Umbilical cord (tissue), 1 donor: ENCODE measurements at regions not wholly inside any gene's neighbourhood (a gene's known extent, or its start where the extent isn't known, plus 50 kb on each side); places are given as distances from the start of the nearest gene placed in this dataset.
"Not testable (repeated sequence)": the region's sequence is repeated elsewhere in the genome, so short reads cannot be mapped to it uniquely, and the experiment has no call there.

Experiments
- DNase-seq: peaks from one replicate; pipeline ENCODE4 v3.0.0-alpha.2; 2015; ENCODE audit warnings: low spot score

DNA sequence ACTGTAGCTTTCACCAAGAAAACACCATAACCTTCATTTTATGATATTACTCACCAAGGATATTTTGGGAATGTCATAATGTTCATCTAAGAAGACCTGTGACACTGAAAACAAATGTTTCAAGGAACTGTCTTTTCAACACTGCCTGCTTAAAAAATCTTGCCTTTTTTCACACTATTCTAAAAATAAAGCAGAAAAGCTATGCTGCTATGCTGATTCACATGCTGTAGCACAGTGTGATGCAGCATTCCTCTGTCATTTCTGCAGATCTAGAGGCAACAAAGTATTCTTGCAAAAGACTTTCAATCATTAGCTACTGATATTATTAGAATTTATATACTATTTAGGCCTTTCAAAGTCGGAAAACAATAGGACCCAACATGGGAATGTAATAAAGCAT lies 525.7 kb downstream of the UQCRFS1 start:
- no peak for DNase-seq

DNA sequence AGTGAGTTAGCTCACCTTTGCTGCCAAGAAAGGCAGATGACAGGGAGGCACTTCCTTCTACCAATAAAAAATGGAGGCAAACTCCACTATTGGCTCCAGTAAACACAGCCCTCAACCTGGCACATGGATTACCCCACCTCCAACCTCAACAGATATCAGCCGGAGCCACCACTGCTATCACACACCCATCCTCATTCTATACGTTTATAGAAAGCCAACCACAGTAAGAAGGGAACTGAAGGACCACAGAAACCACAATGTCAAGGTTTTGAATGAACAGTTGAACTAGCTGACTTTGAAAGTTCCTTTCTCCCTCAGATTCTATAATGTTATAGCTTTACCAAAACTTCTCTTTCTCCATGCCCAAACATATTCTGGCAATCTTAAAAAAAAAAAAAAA lies 526.2 kb downstream of the UQCRFS1 start:
- no peak for DNase-seq

DNA sequence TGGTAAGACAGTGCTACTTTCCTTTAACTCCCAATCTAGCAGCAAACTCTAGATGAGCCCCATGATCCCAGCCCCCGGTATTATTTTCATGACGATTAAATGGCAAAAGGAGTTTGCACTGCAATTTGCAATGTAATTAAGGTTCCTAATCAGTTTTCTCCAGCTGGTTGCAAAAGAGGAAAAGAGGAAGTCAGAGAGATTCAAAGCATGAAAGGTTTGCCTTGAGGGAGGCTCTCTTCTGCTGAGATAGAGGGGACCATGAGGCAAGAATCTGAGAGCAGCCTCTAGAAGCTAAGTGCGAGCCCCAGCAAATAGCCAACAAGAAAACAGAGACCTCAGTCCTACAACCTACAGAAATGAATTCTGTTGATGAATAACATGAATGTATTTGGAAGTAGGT lies 527.1 kb downstream of the UQCRFS1 start:
- no peak for DNase-seq

DNA sequence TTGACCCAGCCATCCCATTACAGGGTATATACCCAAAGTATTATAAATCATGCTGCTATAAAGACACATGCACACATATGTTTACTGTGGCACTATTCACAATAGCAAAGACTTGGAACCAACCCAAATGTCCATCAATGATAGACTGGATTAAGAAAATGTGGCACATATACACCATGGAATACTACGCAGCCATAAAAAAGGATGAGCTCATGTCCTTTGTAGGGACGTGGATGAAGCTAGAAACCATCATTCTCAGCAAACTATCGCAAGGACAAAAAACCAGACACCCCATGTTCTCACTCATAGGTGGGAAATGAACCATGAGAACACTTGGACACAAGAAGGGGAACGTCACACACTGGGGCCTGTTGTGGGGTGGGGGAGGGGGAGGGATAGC lies 527.9 kb downstream of the UQCRFS1 start:
- DNase-seq: not testable (repeated sequence)

DNA sequence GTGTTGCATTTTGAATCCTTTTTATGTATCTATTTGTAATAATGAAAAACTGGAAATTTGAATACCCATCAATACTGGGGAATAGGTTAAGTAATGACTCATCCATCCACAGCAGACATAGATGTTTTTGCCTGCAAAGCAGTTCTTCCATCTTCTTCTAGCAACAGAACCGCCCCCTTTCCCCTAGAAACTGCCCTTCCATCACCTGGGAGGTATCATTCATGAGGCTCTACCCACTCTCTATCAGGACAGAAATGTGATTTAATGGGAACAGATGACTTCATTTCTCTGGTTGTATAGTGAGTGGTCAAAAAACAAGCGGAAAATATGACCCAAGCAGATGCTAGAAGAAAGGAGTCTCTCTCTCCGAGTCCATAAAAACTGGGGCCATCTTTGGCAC lies 532.8 kb downstream of the UQCRFS1 start:
- DNase-seq: no peak

DNA sequence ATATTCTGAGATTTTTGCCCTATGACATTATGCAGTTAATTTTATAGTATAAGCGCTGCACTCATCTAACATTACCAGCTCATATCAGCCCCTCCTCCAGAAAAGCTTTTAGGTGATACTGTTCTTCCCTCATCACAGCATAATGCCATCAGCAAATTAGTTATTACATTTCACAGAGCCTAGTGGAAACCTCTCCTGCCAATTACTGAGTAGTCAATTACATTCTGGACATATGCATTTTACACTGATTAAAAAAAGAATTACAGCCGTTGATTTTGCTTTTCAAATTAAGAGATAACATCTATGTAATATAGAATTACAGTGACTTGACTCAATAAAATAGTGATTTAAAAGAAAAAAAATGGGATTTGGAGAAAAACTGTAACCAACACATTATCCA lies 542.1 kb downstream of the UQCRFS1 start:
- no peak for DNase-seq

DNA sequence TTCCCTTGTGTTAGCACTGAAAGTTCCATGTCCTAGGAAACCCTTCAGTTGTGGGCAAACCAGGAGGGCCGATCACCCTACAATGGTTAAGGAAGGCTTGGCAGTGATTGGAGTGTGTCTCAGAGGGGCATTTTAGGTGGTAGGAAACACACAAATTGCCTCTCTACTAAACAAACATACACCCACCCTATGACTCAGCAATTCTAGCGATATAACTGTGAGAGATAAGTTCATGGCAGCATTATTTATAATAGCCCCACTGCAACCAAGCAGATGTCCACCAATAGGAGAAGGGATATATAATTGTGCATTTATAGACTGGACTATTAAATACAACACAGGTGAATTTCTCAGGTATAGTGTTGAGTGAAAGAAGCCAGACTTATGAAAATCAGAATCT lies 543.1 kb downstream of the UQCRFS1 start:
- DNase-seq: no peak

DNA sequence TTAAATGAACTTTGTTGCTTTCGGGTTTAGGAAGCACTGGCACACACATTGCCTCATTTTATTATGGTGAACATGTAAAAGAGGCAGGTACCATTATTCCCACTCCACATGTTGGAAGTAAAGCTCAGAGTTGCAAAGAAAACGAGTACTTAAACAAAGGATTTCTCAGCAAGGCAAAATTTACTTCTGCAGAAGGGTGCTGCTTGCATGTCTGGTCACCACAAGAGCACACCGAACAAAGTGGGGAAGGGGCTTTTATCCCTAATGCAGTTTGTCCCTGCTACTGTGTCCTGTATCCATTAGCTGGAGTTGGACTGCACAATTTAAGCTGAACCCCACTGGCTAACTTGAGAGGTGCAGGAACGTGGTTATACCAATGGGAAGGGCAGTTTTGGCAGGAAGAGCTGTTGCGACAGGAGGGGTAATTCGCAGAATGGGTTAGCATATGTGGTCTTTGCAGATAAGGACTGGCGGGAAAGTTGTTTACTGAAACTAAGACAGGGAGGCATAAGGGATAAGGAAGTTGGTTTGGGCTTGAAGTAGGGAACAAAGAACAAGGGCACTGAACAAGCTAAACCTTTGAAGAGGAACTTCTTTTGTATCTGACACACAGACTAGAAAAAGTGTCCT lies 545.5 kb downstream of the UQCRFS1 start:
- no peak for DNase-seq

DNA sequence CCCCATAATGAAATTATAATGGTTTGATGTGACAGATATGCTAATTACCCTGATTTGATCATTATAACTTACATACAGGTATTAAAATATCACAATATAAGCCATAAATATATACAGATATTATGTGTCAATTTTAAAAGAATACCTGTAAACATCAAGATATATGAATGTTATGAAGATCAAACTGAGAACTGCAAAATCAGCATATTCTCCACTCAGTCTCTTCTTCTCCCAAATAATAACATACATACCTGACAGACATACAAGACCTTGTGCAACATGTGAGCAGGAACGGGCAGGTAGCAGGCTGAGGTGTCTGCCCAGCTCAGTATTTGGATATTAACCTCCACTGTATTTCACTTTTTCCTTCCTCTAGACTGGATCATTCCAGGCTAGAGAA lies 547.2 kb downstream of the UQCRFS1 start:
- no peak for DNase-seq

DNA sequence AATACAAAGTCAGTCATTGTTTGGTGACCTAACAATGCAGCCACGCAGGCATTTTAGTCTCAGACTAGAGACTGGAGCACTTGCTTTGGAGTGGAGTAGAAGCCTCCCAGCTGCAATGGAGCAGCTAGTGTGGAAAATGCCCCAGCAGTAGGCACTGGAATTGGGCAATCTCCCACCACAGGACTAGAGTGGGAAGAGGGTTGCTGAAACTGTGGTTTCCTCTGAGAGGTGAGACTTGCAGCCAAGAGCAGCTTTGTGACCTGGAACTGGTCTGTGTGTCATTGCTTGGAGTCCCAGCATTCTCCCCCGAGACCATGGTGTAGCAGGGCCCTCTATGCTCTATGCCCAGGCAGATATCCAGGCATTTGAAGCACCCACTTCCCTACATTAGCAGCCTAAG lies 556.3 kb downstream of the UQCRFS1 start:
- no peak for DNase-seq

DNA sequence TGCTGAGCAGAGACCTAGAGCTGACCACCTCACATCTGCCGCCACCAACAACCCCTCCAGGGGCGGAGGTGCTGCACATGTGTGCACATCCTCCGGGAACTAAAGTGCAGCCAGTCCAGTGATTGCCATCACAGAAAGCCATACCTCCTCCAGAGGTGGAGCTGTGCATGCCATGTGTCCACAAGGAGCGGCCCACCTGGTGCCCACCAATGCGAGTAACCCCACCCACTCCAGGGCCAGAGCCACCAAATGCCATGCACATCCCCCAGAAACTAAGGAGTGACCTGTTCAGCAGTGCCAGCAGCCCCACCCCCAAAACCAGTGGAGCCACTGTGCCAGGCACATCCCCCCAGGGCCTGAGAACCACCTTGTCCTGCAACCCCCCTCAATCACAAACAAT lies 557.9 kb downstream of the UQCRFS1 start:
- DNase-seq: no peak

DNA sequence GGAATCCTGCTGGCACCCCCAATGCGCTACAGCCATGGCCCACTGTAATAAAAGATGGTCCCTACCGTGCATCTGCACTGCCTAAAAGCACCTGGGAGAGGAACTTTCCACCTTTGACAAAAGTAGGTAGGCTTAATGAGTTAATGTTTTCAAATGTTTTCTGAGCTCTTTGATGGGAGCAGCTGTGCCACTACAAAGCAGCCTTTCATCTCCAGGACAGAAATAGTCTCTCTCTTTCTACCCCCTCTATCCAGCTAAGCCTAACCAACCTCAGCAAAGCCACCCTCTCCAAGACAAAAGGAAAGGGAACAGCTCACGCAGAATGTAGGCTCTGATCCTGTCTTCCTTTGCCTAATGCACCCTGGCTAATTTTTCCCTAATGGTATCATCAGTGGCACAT lies 560.2 kb downstream of the UQCRFS1 start:
- DNase-seq: no peak

DNA sequence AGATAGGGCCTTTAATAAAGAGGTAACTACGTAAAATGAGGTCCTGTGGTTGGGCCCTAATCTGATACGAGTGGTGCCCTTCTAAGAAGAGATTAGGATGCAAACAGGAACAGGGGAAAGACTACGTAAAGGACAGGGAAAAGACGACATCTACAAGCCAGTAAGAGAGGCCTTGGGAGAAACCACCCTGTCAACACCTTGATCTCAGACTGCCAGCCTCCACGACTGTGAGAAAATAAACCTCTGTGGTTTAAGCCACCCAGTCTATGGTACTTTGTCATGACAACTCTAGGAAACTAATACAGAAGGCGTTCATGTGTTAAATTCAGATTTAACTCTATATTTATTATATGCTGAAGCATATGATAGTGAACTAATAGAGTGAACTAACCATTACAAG lies 566.3 kb downstream of the UQCRFS1 start:
- DNase-seq: no peak

DNA sequence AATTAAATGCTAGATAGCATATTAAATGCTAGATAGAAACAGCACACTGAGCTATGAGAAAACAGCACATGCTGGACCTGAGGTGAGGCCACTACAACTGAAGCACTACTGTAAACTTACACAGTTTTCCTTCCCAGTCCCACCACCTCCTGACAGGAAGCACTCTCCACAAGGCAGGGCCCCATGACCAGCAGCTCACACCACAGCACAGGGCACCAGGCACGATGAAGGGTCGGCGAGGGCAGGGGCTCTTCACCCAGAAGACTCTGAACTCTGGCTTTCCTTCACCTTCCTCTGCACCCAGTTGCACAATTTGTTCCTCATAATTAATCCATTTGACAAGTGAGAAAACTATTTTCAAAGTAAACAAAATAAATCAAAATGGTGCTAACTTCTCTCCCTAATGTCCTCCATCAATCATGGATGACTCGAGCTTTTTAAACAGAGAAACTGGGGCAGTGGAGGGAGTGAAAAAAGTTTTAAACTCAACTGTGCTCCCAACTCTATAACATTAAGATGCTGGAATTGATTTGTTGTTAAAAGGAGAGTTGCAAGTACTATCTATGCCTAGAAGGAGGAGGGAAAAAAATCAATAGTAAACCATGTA lies 568.7 kb downstream of the UQCRFS1 start:
- DNase-seq: no peak

DNA sequence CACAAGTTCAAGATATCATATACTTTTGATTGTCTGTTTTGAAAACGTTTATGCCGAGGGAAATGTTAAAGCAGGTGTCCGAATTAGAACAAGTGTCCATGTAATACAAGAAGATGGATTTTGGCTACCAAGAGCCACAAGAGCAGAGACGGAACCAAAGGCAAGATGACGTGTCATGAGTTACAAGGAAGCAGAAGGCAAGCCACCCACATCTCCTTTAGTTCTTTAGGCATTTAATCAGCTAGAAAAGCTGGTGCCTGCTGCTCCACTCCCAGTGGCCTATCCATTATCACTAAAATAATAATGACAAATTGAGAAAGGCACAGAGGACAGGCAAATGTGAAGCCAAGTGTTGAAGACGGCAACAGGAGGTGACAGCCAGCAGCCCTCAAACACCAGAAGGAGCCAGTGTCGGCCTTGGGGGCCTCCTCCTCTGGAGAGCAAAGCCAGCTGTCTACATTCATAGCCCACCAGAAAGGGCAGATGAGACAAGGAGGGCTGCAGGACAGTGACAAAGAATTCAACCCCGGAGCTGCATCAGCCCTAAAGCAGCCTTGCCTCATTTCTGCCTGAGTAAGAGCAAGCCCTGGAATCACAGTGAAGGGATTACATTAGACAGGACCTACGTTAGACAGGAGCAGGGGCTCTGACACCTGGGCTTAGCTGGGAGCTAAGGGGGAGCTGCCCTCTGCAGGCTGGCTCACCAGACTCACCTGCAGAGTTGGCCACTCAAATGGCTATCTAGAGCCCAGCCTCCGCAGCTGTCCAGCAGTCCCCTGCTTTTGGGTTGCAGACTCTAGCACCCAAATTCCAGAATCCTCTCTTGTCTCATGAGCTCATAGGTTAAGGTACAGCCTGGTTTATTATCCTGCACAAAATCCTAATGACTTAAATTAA lies 569.9 kb downstream of the UQCRFS1 start:
- no peak for DNase-seq

DNA sequence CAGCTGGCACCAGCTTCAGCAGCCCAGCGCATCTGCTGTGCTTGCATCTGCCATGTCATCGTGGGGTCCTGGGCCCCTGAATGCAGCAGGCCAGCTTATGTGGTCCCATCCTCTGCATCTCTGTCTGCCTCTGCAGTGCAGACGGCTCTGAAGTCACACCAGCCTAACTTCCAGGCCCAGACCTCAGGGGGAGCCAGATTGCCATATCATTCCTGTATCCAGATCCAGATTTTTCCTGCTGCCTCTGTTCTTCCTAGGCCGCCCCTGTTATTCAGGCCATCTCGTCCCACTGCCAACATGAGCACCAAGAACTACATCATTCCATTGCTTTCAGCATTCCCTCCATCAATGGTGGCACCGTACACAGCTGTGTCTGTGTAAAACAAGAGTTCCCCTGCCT lies 571.6 kb downstream of the UQCRFS1 start:
- DNase-seq: no peak

DNA sequence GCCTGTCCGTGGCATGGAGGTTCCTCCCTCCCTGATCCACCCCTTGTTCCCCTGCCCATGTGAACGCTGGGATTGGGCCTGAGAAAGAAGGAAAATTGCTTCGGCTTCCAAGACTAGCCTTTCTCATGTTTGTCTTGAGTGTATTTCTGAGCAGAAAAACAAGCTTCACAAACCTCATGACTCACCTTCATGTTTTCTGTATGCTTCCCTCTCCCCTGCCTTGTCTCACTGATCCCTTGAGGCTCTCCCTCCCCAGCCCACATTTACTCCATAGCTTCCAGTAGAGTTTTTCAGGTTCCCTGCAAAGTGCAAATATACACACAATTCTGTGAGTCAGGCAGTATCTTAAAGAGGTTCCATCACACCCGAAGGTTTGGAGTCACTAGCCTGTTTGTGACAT lies 572.4 kb downstream of the UQCRFS1 start:
- no peak for DNase-seq

DNA sequence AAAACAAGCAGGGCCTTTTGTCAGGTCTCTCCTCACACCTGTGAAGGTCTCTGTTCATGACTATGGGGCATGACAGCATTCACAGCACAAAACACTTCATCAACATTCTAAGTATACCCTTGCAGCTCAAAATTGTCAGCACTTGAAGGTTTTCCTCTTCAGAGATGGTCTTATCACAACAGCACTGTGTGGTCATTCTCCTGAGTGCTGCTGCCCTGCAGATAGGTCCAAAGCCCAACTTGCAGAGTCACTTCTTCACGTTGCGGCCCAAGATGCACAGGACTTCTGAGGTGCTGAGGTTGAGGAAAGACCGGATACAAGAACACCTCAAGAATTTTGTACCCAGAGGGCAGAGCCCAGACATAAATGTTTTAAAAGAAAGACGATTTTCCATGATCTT lies 574.5 kb downstream of the UQCRFS1 start:
- no peak for DNase-seq

DNA sequence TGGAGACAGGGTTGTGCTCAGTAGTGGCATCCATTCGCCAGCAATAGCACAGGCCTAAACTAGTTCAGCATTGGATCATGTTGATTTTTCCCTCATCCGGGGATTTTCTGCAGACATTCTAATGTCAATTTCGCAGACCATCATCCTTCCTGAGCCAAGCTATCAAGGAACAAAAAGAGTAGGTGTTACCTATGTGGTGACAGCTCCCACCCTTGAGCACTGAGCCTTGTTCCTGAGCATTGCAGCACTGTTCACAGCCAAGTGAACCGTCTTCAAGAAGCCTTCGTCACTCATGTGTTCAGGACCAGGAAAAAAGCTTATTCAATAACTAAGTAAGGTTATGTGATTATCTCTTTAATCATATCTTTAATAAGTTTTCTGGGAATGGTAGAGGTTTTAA lies 576.2 kb downstream of the UQCRFS1 start:
- DNase-seq: no peak

DNA sequence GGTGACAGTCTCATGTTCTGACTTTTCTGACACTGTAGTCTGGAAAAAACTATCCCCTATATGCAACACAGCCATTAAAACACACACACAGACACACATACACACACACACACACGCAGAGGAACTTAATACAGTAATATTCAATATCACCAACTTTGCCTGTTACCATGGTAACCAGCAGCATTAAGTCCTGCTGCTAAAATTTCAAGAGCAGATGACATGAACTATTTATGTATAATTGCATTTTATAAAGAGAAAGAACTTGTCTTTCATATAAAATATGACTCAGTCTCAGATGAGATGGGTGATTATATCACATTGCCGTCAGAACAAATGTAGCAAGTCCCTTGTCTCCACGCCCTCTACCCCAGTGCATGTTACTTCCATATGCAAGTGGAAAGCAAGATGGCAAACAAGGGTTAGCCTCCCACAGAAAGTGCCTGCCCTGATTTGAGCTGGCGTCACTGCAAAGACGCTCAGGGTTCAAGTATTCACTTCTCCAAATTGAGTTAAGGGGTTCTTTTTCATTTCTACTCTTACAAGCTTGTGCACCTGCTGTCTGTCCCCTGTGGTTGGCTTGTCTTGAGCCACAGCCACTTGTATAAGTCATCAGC lies 576.8 kb downstream of the UQCRFS1 start:
- DNase-seq: no peak

DNA sequence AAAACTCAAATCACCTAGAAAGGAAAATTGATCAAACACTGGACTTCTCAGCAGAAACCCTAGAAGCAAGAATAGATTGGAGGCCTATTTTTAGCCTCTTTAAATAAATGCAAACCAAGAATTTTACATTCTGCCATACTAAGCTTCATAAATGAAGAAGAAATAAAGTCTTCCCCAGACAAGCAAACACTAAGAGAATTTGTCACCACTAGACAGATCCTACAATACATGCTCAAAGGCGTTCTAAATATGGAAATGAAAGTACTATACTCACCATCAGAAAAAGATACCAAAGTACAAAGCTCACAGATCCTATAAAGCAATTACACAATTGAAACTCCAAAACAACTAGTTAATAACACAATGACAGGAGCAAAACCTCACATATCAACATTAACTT lies 578.1 kb downstream of the UQCRFS1 start:
- DNase-seq: no peak

DNA sequence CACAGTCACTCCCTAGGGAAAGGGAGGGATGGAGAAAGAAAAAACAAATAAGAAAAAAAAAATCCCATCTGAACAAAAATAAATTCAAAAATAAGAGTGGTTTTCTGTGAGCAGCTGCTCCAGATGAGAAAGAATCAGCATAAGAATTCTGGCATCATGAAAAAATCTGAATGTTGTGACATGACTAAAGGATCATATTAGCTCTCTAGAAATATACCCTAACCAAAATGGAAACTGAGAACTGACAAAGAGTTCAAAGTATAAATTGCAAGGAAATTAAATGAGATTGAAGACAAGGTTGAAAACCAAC lies 579.0 kb downstream of the UQCRFS1 start:
- DNase-seq: no peak
